Tibial artery (tissue), 4 donors: ENCODE measurements at regions not wholly inside any gene's neighbourhood (a gene's known extent, or its start where the extent isn't known, plus 50 kb on each side); places are given as distances from the start of the nearest gene placed in this dataset.
A peak's percentile ranks its signal among the peaks of the same experiment; 100 is the strongest.

Experiments used
- DNase-seq, 2 donors: peaks; one replicate each; pipeline ENCODE4 v3.0.0-alpha.2; 2019
- H3K27ac ChIP-seq, 2 donors: fragments of 200-600 bp; sonication (generic) in 1 of 2; 1 replicate in 1 of 2; 2 replicates in 1 of 2; pipeline ENCODE4 v1.5.1; 2018 to 2019; ENCODE audit warnings: mild to moderate bottlenecking in 1 of 2
- H3K27me3 ChIP-seq, 2 donors: fragments of 200-600 bp; sonication (generic) in 1 of 2; one replicate each; pipeline versions ENCODE4 v1.5.1 to v1.6.0; 2016 to 2019
- H3K36me3 ChIP-seq, 3 donors: fragments of 200-600 bp; sonication (generic) in 2 of 3; one replicate each; pipeline ENCODE4 v1.5.1; 2016 to 2019; ENCODE audit warnings: mild to moderate bottlenecking in 2 of 3
- H3K4me1 ChIP-seq, 4 donors: fragments of 200-600 bp; sonication (generic) in 2 of 4; 1 replicate in 3 of 4; 2 replicates in 1 of 4; pipeline ENCODE4 v1.5.1; 2016 to 2019
- H3K4me3 ChIP-seq, 2 donors: fragments of 200-600 bp; sonication (generic) in 1 of 2; 1 replicate in 1 of 2; 2 replicates in 1 of 2; pipeline ENCODE4 v1.5.1; 2018 to 2019; ENCODE audit warnings: mild to moderate bottlenecking in 2 of 2
- H3K9me3 ChIP-seq, 3 donors: fragments of 200-600 bp; sonication (generic) in 1 of 3; one replicate each; pipeline ENCODE4 v1.5.1; 2016 to 2019
- CTCF ChIP-seq, 2 experiments: fragments of 200-600 bp in 1 of 2; fragments of 450-650 bp in 1 of 2; IDR thresholded peaks; one replicate each; pipeline ENCODE4 v1.5.1; 2017 to 2019; ENCODE audit warnings: antibody characterized with exemption in 2 of 2, mild to moderate bottlenecking in 1 of 2, moderate library complexity in 1 of 2
- intact Hi-C: fragments of 100-400 bp; cut with DNase I; formaldehyde crosslinking; loops from one replicate; pipeline ENCODE4 v1.15.0; 2023; ENCODE audit warnings: low total_unique reads

GRCh38 chr6:43838276-43839036 is 68.4 kb downstream of the VEGFA start:
- no peak for TF ChIP-seq CTCF (IDR thresholded peaks at IDR 0.05)
- peaks cover 0 to 4% of the 10 kb centered on the region in 2 donors for H3K27me3 ChIP-seq
- no peaks in the 10 kb centered on the region for H3K4me1 ChIP-seq
- H3K27ac ChIP-seq: no peak overlapping the region
- H3K9me3 ChIP-seq: no peaks in the 10 kb centered on the region
- intact Hi-C loops: no loop called here
- DNase-seq: peak in 1 of 2 donors; percentile 36
- H3K36me3 ChIP-seq: no peaks in the 10 kb centered on the region
- no peak overlapping the region for H3K4me3 ChIP-seq

GRCh38 chr6:43837507-43837906 is 67.5 kb downstream of the VEGFA start:
- no peaks in the 10 kb centered on the region for H3K4me1 ChIP-seq
- intact Hi-C loops: no loop called here

GRCh38 chr6:43836507-43837240 is 66.7 kb downstream of the VEGFA start:
- Histone ChIP-seq H3K27ac (no peak overlapping the region), H3K4me3 (no peak overlapping the region), H3K27me3 (peaks cover 0 to 6% of the 10 kb centered on the region in 2 donors), H3K36me3 (no peaks in the 10 kb centered on the region), H3K9me3 (no peaks in the 10 kb centered on the region), H3K4me1 (no peaks in the 10 kb centered on the region)
- no peak for TF ChIP-seq CTCF (IDR thresholded peaks at IDR 0.05)
- intact Hi-C loops: no loop called here
- DNase-seq: no peak

More at GRCh38 chr6:43837507-43837906, 67.5 kb downstream of the VEGFA start:
- no peak for DNase-seq
- Histone ChIP-seq H3K36me3 (no peaks in the 10 kb centered on the region), H3K27me3 (peaks cover 0 to 4% of the 10 kb centered on the region in 2 donors), H3K9me3 (no peaks in the 10 kb centered on the region), H3K4me3 (no peak overlapping the region), H3K27ac (no peak overlapping the region)
- TF ChIP-seq CTCF (IDR thresholded peaks at IDR 0.05): no peak
